Liver (tissue), 8 donors: ENCODE measurements at regions not wholly inside any gene's neighbourhood (a gene's known extent, or its start where the extent isn't known, plus 50 kb on each side); places are given as distances from the start of the nearest gene placed in this dataset.

Experiments used
- DNase-seq: peaks from one replicate; pipeline ENCODE4 v3.0.0-alpha.2; 2017; ENCODE audit warnings: low spot score
- H3K27ac ChIP-seq, 2 donors: one replicate each; pipeline ENCODE4 v1.7.0; 2013; ENCODE audit warnings: inconsistent platforms in 2 of 2, low read length in 2 of 2, control low read depth in 1 of 2, low read depth in 1 of 2, mild to moderate bottlenecking in 1 of 2
- H3K27me3 ChIP-seq, 4 donors: one replicate each; pipeline versions ENCODE4 v1.6.1 to v1.7.0; 2013; ENCODE audit warnings: low read length in 3 of 4, inconsistent platforms in 1 of 4, mild to moderate bottlenecking in 1 of 4, moderate library complexity in 1 of 4; ENCODE audit not compliant: control insufficient read depth in 4 of 4, insufficient read depth in 4 of 4
- H3K36me3 ChIP-seq, 4 donors: one replicate each; pipeline versions ENCODE4 v1.6.1 to v1.7.0; 2013; ENCODE audit warnings: low read length in 3 of 4, mild to moderate bottlenecking in 3 of 4, low read depth in 1 of 4, moderate library complexity in 1 of 4; ENCODE audit not compliant: control insufficient read depth in 4 of 4, insufficient read depth in 3 of 4
- H3K4me1 ChIP-seq, 4 donors: one replicate each; pipeline versions ENCODE4 v1.6.1 to v1.7.0; 2013; ENCODE audit warnings: low read length in 3 of 4, mild to moderate bottlenecking in 3 of 4, moderate library complexity in 1 of 4; ENCODE audit not compliant: control insufficient read depth in 4 of 4, insufficient read depth in 4 of 4
- H3K4me3 ChIP-seq, 3 donors: one replicate each; pipeline versions ENCODE4 v1.6.1 to v1.7.0; 2013; ENCODE audit warnings: low read length in 3 of 3, control low read depth in 1 of 3, low read depth in 1 of 3, mild to moderate bottlenecking in 1 of 3
- H3K9ac ChIP-seq, 2 donors: one replicate each; pipeline ENCODE4 v1.7.0; 2013; ENCODE audit warnings: low read length in 2 of 2, mild to moderate bottlenecking in 2 of 2, moderate library complexity in 2 of 2, control low read depth in 1 of 2, low read depth in 1 of 2
- H3K9me3 ChIP-seq, 4 donors: one replicate each; pipeline versions ENCODE4 v1.6.1 to v1.7.0; 2013; ENCODE audit warnings: low read length in 3 of 4; ENCODE audit not compliant: control insufficient read depth in 4 of 4
- ATF3 ChIP-seq: IDR thresholded peaks from 2 replicates; pipeline ENCODE4 v1.6.1; 2016; ENCODE audit warnings: antibody characterized with exemption
- EGR1 ChIP-seq, 2 donors: IDR thresholded peaks; 2 replicates each; pipeline ENCODE4 v1.6.1; 2016 to 2018; ENCODE audit warnings: antibody characterized with exemption in 2 of 2, low read depth in 2 of 2
- FOXA1 ChIP-seq: IDR thresholded peaks from 2 replicates; pipeline ENCODE4 v1.6.1; 2016; ENCODE audit warnings: antibody characterized with exemption
- FOXA2 ChIP-seq: IDR thresholded peaks from 2 replicates; pipeline ENCODE4 v1.6.1; 2016; ENCODE audit warnings: antibody characterized with exemption
- GABPA ChIP-seq, 2 donors: IDR thresholded peaks in 1 of 2; conservative IDR thresholded peaks in 1 of 2; 2 replicates each; pipeline ENCODE4 v1.6.1; 2016; ENCODE audit warnings: antibody characterized with exemption in 2 of 2, mild to moderate bottlenecking in 1 of 2, moderate library complexity in 1 of 2
- HNF4A ChIP-seq, 2 donors: conservative IDR thresholded peaks; 2 replicates each; pipeline ENCODE4 v1.6.1; 2016; ENCODE audit warnings: antibody characterized with exemption in 2 of 2, mild to moderate bottlenecking in 2 of 2
- HNF4G ChIP-seq: IDR thresholded peaks from 2 replicates; pipeline ENCODE4 v1.6.1; 2016; ENCODE audit warnings: antibody characterized with exemption
- JUND ChIP-seq, 2 donors: IDR thresholded peaks; 2 replicates each; pipeline ENCODE4 v1.6.1; 2016; ENCODE audit warnings: antibody characterized with exemption in 2 of 2
- NR2F2 ChIP-seq: IDR thresholded peaks from 2 replicates; pipeline ENCODE4 v1.6.1; 2016; ENCODE audit warnings: antibody characterized with exemption
- REST ChIP-seq: IDR thresholded peaks from 2 replicates; pipeline ENCODE4 v1.6.1; 2016; ENCODE audit warnings: antibody characterized with exemption, mild to moderate bottlenecking
- RXRA ChIP-seq, 2 donors: IDR thresholded peaks; 2 replicates each; pipeline ENCODE4 v1.6.1; 2017 to 2018; ENCODE audit warnings: antibody characterized with exemption in 2 of 2, mild to moderate bottlenecking in 1 of 2
- SP1 ChIP-seq: IDR thresholded peaks from 2 replicates; pipeline ENCODE4 v1.6.1; 2018; ENCODE audit warnings: antibody characterized with exemption, mild to moderate bottlenecking
- TAF1 ChIP-seq: conservative IDR thresholded peaks from 2 replicates; pipeline ENCODE4 v1.6.1; 2016; ENCODE audit warnings: antibody characterized with exemption, mild to moderate bottlenecking
- YY1 ChIP-seq: IDR thresholded peaks from 2 replicates; pipeline ENCODE4 v1.6.1; 2016; ENCODE audit warnings: antibody characterized with exemption, mild to moderate bottlenecking
- ZBTB33 ChIP-seq: IDR thresholded peaks from 2 replicates; pipeline ENCODE4 v1.6.1; 2016; ENCODE audit warnings: antibody characterized with exemption
- WGBS: extraction: QIAGEN DNeasy Blood & Tissue Kit; methylation state at CpG from one replicate; pipeline ENCODE4 v1.1.7; 2013; 5-methylcytosine and 5-hydroxymethylcytosine counted together
- TF ChIP-seq, protein P1 (sequence below): IDR thresholded peaks from 2 replicates; pipeline ENCODE4 v1.6.1; 2016; ENCODE audit warnings: antibody characterized with exemption
- TF ChIP-seq, protein P2 (sequence below): fragments of 150-350 bp; IDR thresholded peaks from 2 replicates; pipeline ENCODE4 v1.5.1; 2017; ENCODE audit warnings: improper control_type of control experiment, low read depth, low read length; ENCODE audit not compliant: missing input control
- donor health status: healthy.
- donor health status: healthy.
- donor health status: healthy.
- donor health status: healthy.
- donor health status: healthy.

DNA sequence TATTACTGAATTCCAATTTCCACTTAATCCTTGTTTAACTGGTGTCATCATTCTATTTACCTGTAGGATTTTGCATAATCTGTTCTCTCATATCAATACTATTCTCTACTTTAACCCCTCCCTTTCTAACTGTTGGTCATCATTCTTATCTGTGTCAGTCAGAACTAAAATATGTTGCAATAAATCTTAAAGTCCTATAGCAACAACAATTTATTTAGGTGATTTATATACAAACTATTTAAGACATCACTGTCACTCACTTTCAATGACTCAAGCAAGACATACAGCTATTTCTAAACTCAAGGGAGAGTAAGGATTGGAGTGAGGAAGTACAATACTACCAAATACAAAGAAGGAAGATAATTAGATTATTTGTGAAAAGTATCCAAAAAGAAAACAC lies 740.4 kb downstream of the DSC3 start:
- Histone ChIP-seq H3K9me3 (no peaks in the 10 kb centered on the region), H3K9ac (no peak overlapping the region), H3K4me3 (no peak overlapping the region), H3K4me1 (no peaks in the 10 kb centered on the region), H3K36me3 (no peaks in the 10 kb centered on the region), H3K27me3 (peaks cover 0 to 6% (median 0%) of the 10 kb centered on the region in 4 donors), H3K27ac (no peak overlapping the region)
- TF ChIP-seq NR2F2: no peak
- TF ChIP-seq FOXA2: no peak
- TF ChIP-seq ZBTB33: no peak
- no peak for TF ChIP-seq REST
- TF ChIP-seq ATF3: no peak
- no peak for TF ChIP-seq TAF1
- no peak for TF ChIP-seq HNF4G
- no peak for TF ChIP-seq FOXA1
- no peak for TF ChIP-seq RXRA (IDR thresholded peaks at IDR 0.05)
- TF ChIP-seq, protein P1, sequence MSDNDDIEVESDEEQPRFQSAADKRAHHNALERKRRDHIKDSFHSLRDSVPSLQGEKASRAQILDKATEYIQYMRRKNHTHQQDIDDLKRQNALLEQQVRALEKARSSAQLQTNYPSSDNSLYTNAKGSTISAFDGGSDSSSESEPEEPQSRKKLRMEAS: no peak
- TF ChIP-seq EGR1 (IDR thresholded peaks at IDR 0.05; ENCODE audit: low read depth in 2 of 2): no peak
- DNase-seq: no peak

DNA sequence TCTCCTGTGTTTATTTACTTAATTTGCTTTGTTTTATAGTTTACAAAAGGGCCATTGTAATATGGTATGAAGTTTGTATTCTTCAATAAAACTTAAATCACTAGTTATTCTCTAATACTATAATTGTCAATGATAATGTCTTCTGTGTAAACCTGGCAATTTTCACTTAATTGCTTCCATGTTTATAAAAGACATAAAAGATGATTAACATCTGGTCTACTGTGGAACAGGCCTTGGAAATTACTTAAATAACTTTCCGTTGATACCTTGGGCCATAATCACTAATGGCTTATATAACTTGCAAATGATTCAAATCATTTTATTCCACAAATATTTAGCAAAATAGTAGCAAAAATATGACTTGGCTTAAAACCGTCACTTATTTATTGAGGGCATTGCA lies 743.8 kb downstream of the DSC3 start:
- H3K4me1 ChIP-seq: no peaks in the 10 kb centered on the region
- no peak for TF ChIP-seq SP1
- no peak for TF ChIP-seq HNF4G
- no peak for TF ChIP-seq FOXA1
- TF ChIP-seq, protein P2, sequence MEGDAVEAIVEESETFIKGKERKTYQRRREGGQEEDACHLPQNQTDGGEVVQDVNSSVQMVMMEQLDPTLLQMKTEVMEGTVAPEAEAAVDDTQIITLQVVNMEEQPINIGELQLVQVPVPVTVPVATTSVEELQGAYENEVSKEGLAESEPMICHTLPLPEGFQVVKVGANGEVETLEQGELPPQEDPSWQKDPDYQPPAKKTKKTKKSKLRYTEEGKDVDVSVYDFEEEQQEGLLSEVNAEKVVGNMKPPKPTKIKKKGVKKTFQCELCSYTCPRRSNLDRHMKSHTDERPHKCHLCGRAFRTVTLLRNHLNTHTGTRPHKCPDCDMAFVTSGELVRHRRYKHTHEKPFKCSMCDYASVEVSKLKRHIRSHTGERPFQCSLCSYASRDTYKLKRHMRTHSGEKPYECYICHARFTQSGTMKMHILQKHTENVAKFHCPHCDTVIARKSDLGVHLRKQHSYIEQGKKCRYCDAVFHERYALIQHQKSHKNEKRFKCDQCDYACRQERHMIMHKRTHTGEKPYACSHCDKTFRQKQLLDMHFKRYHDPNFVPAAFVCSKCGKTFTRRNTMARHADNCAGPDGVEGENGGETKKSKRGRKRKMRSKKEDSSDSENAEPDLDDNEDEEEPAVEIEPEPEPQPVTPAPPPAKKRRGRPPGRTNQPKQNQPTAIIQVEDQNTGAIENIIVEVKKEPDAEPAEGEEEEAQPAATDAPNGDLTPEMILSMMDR: no peak
- TF ChIP-seq FOXA2: no peak
- TF ChIP-seq EGR1 (IDR thresholded peaks at IDR 0.05; ENCODE audit: low read depth in 2 of 2): no peak
- TF ChIP-seq JUND (IDR thresholded peaks at IDR 0.05): no peak
- TF ChIP-seq GABPA (IDR thresholded peaks at IDR 0.05 in 1 of 2, conservative IDR thresholded peaks at IDR 0.05 in 1 of 2): no peak
- no peak for TF ChIP-seq ATF3
- no peak for TF ChIP-seq HNF4A (conservative IDR thresholded peaks at IDR 0.05)
- no peak for TF ChIP-seq YY1
- no peak for TF ChIP-seq REST
- TF ChIP-seq, protein P1: no peak
- TF ChIP-seq NR2F2: no peak
- no peak for TF ChIP-seq RXRA (IDR thresholded peaks at IDR 0.05)
- TF ChIP-seq TAF1: no peak
- no peak overlapping the region for H3K4me3 ChIP-seq
- 68% methylated on average over 2 of the region's 2 CpGs for WGBS
- peaks cover 0 to 6% (median 0%) of the 10 kb centered on the region in 4 donors for H3K27me3 ChIP-seq
- no peaks in the 10 kb centered on the region for H3K36me3 ChIP-seq
- no peak overlapping the region for H3K27ac ChIP-seq
- no peak for DNase-seq
- no peak overlapping the region for H3K9ac ChIP-seq
- no peaks in the 10 kb centered on the region for H3K9me3 ChIP-seq
